NCI-H1092 treated with DMSO at 0.1 percent for 48 hours (cell line): ENCODE measurements at regions not wholly inside any gene's neighbourhood (a gene's known extent, or its start where the extent isn't known, plus 50 kb on each side); places are given as distances from the start of the nearest gene placed in this dataset.
A peak's percentile ranks its signal among the peaks of the same experiment; 100 is the strongest.

ENCODE experiments used
- DNase-seq: peaks from one replicate; lab custom pipeline; 2025; lab: John Stamatoyannopoulos, UW

GRCh38 chr7:11895337-11895736, 63.3 kb upstream of the THSD7A start:
- DNase-seq, result no peak

- DNase-seq, result no peak
Measured at GRCh38 chr7:11896663-11897062, 64.7 kb upstream of the THSD7A start.

GRCh38 chr7:11899247-11899646, 67.2 kb upstream of the THSD7A start:
- DNase-seq, result no peak

GRCh38 chr7:11910253-11910652, 78.3 kb upstream of the THSD7A start:
- no peak for DNase-seq

GRCh38 chr7:11911900-11912299, 79.9 kb upstream of the THSD7A start:
- DNase-seq, result no peak

GRCh38 chr7:11914645-11915044, 82.6 kb upstream of the THSD7A start:
- no peak for DNase-seq

- peak; percentile 25 for DNase-seq
Measured at GRCh38 chr7:11923376-11923930, 91.5 kb upstream of the THSD7A start.

- DNase-seq, result no peak
Measured at GRCh38 chr7:11931307-11931706, 99.3 kb upstream of the THSD7A start.

GRCh38 chr7:11934796-11935195, 102.8 kb upstream of the THSD7A start:
- DNase-seq, result no peak

GRCh38 chr7:11935905-11936304, 103.9 kb upstream of the THSD7A start:
- DNase-seq, result no peak

- no peak for DNase-seq
Measured at GRCh38 chr7:11946794-11947193, 114.8 kb upstream of the THSD7A start.

- no peak for DNase-seq
Measured at GRCh38 chr7:11950281-11950680, 118.3 kb upstream of the THSD7A start.

GRCh38 chr7:11950942-11951341, 118.9 kb upstream of the THSD7A start:
- DNase-seq, result no peak

- DNase-seq, result no peak
Measured at GRCh38 chr7:11951909-11952308, 119.9 kb upstream of the THSD7A start.

- DNase-seq, result no peak
Measured at GRCh38 chr7:11952972-11953371, 121.0 kb upstream of the THSD7A start.

- no peak for DNase-seq
Measured at GRCh38 chr7:11956991-11957390, 125.0 kb upstream of the THSD7A start.

- DNase-seq, result no peak
Measured at GRCh38 chr7:11957956-11958355, 126.0 kb upstream of the THSD7A start.

GRCh38 chr7:11959121-11959520, 127.1 kb upstream of the THSD7A start:
- DNase-seq, result no peak

- DNase-seq, result no peak
Measured at GRCh38 chr7:11960621-11961020, 128.6 kb upstream of the THSD7A start.

- no peak for DNase-seq
Measured at GRCh38 chr7:11969643-11970042, 137.6 kb upstream of the THSD7A start.

- DNase-seq, result no peak
Measured at GRCh38 chr7:11970132-11970531, 138.1 kb upstream of the THSD7A start.

- no peak for DNase-seq
Measured at GRCh38 chr7:11985376-11985775, 153.4 kb upstream of the THSD7A start.

- DNase-seq, result no peak
Measured at GRCh38 chr7:11985971-11986370, 154.0 kb upstream of the THSD7A start.

- peak; percentile 59 for DNase-seq
Measured at GRCh38 chr7:11988186-11988585, 156.2 kb upstream of the THSD7A start.

GRCh38 chr7:12002428-12002827, 170.4 kb upstream of the THSD7A start:
- no peak for DNase-seq
